ENCODE measurements at regions not wholly inside any gene's neighbourhood (a gene's known extent, or its start where the extent isn't known, plus 50 kb on each side); places are given as distances from the start of the nearest gene placed in this dataset.
"Not testable (repeated sequence)": the region's sequence is repeated elsewhere in the genome, so short reads cannot be mapped to it uniquely, and the experiment has no call there.

DNA sequence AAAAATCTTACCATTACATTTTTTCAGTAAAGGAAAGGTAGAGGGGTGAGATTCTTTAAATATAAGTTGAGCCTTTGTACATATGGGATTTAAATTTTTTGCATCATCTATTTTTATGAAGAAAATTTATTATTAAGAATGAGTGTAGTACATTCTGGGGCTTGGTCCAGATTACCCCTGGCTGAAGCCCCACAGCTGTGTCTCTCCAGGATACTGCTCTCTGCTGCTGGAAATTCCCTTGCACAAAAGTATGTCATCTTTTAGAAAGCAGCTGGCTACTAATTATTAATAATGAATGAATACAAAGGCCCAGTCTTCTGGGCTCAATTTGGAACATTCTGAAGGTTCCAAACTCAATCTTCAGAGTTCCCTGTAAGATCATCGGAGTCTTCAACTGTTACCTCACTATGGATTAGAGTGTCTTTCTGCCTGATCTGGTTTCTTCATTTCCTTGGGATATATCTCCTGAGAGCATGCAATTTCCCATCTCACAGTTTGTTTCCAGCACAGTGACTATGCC lies 428.6 kb upstream of the BRINP3 start:
- Histone ChIP-seq H3K27me3 (ENCODE audit: insufficient read depth, low read length, poor library complexity, severe bottlenecking) (no peaks in the 10 kb centered on the region), H3K4me1 (ENCODE audit: insufficient read depth, low read length) (no peaks in the 10 kb centered on the region), H3K27ac (ENCODE audit: low read depth, low read length) (no peak overlapping the region), H3K9me3 (ENCODE audit: low read length) (no peaks in the 10 kb centered on the region), H3K4me3 (ENCODE audit: low read length) (no peak overlapping the region), H3K36me3 (ENCODE audit: insufficient read depth, low read length) (no peaks in the 10 kb centered on the region)
- Mint-ChIP-seq H3K36me3 (no peaks in the 10 kb centered on the region), H3K4me1 (no peaks in the 10 kb centered on the region), H3K27me3 (no peaks in the 10 kb centered on the region), H3K27ac (no peak overlapping the region), H3K4me3 (no peak overlapping the region), H3K9me3 (peaks cover 0 to 31% (median 4%) of the 10 kb centered on the region in 5 donors)
- no peak for DNase-seq
- ChIA-PET CTCF (no interaction called here), POLR2A (no interaction called here)

DNA sequence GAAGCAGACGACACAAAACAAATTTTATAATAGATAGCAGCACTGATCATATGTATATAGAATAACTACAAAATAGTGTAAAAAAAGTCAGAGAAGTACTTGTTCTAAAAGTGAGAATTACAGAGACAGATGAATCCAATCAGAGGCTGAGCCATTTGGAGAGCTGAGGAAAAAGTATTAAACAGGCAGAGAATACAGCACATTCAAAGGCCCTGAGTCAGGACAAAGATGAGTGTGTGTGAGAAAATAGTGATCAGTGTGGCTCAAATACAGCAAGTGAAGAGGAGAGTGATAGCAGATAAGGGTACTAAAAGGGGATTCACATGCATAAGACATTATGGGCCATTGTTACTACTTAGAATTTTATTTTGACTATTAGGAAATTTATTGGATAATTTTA lies 430.6 kb upstream of the BRINP3 start:
- Histone ChIP-seq H3K4me1 (ENCODE audit: insufficient read depth, low read length) (no peaks in the 10 kb centered on the region), H3K27me3 (ENCODE audit: insufficient read depth, low read length, poor library complexity, severe bottlenecking) (no peaks in the 10 kb centered on the region), H3K9me3 (ENCODE audit: low read length) (no peaks in the 10 kb centered on the region), H3K36me3 (ENCODE audit: insufficient read depth, low read length) (no peaks in the 10 kb centered on the region), H3K27ac (ENCODE audit: low read depth, low read length) (no peak overlapping the region), H3K4me3 (ENCODE audit: low read length) (no peak overlapping the region)
- H3K9me3 Mint-ChIP-seq, result peaks cover 2 to 25% (median 3%) of the 10 kb centered on the region in 5 donors
- ChIA-PET POLR2A (no interaction called here), CTCF (no interaction called here)
- no peaks in the 10 kb centered on the region for H3K36me3 Mint-ChIP-seq
- H3K4me3 Mint-ChIP-seq, result no peak overlapping the region
- H3K4me1 Mint-ChIP-seq, result no peaks in the 10 kb centered on the region
- DNase-seq, result no peak
- no peak overlapping the region for H3K27ac Mint-ChIP-seq
- no peaks in the 10 kb centered on the region for H3K27me3 Mint-ChIP-seq

DNA sequence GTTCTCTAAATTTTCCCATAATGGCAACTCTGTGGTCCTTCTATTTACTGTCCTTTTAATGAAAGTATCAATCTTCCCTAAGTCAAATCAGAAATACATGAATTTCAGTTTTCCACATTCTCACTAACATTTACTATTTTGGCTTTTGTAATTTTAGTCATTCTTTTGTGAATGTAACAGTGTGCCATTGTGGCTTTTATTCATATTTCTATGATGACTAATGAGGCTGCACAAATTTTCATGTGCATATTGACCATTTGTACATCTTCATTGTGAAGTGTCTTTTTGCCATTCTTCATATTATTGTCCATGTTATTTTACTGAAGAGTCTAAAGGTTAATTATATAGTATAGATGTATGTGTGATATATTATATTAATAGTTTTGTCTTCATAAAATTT lies 431.0 kb upstream of the BRINP3 start:
- no peak overlapping the region for H3K27ac ChIP-seq (ENCODE audit: low read depth, low read length)
- no peaks in the 10 kb centered on the region for H3K9me3 ChIP-seq (ENCODE audit: low read length)
- no peaks in the 10 kb centered on the region for H3K27me3 ChIP-seq (ENCODE audit: insufficient read depth, low read length, poor library complexity, severe bottlenecking)
- no peaks in the 10 kb centered on the region for H3K36me3 ChIP-seq (ENCODE audit: insufficient read depth, low read length)
- no peak overlapping the region for H3K4me3 ChIP-seq (ENCODE audit: low read length)
- POLR2A ChIA-PET, result no interaction called here
- Mint-ChIP-seq H3K4me1 (no peaks in the 10 kb centered on the region), H3K27me3 (no peaks in the 10 kb centered on the region), H3K36me3 (no peaks in the 10 kb centered on the region), H3K9me3 (peaks cover 5 to 30% (median 6%) of the 10 kb centered on the region in 5 donors), H3K27ac (no peak overlapping the region), H3K4me3 (no peak overlapping the region)
- CTCF ChIA-PET, result no interaction called here
- DNase-seq, result no peak
- no peaks in the 10 kb centered on the region for H3K4me1 ChIP-seq (ENCODE audit: insufficient read depth, low read length)

DNA sequence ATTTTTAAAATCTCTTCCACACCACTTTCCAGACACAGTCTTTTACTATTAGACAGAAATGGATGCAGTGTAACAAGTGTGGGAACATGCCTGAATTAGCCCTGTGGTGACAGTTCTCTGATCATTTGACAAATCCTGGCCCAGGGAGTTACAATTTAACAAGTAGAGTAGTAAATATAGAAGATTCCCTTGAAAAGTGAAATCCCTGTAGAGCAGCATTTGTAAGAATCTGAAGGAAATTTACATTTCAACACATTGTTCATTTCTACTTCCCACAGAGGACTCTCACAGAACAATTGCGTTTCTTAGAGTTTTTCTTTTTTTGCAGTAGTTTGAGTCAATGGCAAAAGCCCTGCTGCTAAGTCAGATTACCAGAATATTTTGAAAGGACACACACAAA lies 458.3 kb upstream of the BRINP3 start:
- H3K36me3 ChIP-seq (ENCODE audit: insufficient read depth, low read length), result no peaks in the 10 kb centered on the region
- DNase-seq, result no peak
- H3K4me1 Mint-ChIP-seq, result no peaks in the 10 kb centered on the region
- H3K27me3 ChIP-seq (ENCODE audit: insufficient read depth, low read length, poor library complexity, severe bottlenecking), result no peaks in the 10 kb centered on the region
- peaks cover 0 to 2% of the 10 kb centered on the region in 2 donors for H3K27me3 Mint-ChIP-seq
- peaks cover 5 to 26% (median 8%) of the 10 kb centered on the region in 5 donors for H3K9me3 Mint-ChIP-seq
- POLR2A ChIA-PET, result no interaction called here
- H3K9me3 ChIP-seq (ENCODE audit: low read length), result no peaks in the 10 kb centered on the region
- no peak overlapping the region for H3K27ac Mint-ChIP-seq
- H3K4me1 ChIP-seq (ENCODE audit: insufficient read depth, low read length), result no peaks in the 10 kb centered on the region
- no peak overlapping the region for H3K4me3 Mint-ChIP-seq
- no peak overlapping the region for H3K27ac ChIP-seq (ENCODE audit: low read depth, low read length)
- CTCF ChIA-PET, result no interaction called here
- H3K36me3 Mint-ChIP-seq, result no peaks in the 10 kb centered on the region
- H3K4me3 ChIP-seq (ENCODE audit: low read length), result no peak overlapping the region

- Histone ChIP-seq H3K27ac (ENCODE audit: low read depth, low read length) (no peak overlapping the region), H3K4me1 (ENCODE audit: insufficient read depth, low read length) (no peaks in the 10 kb centered on the region), H3K4me3 (ENCODE audit: low read length) (no peak overlapping the region), H3K9me3 (ENCODE audit: low read length) (no peaks in the 10 kb centered on the region), H3K27me3 (ENCODE audit: insufficient read depth, low read length, poor library complexity, severe bottlenecking) (no peaks in the 10 kb centered on the region), H3K36me3 (ENCODE audit: insufficient read depth, low read length) (no peaks in the 10 kb centered on the region)
- H3K4me1 Mint-ChIP-seq, result no peaks in the 10 kb centered on the region
- DNase-seq, result no peak
- H3K36me3 Mint-ChIP-seq, result no peaks in the 10 kb centered on the region
- CTCF ChIA-PET, result no interaction called here
- H3K27ac Mint-ChIP-seq, result no peak overlapping the region
- H3K9me3 Mint-ChIP-seq, result peaks cover 5 to 29% (median 8%) of the 10 kb centered on the region in 5 donors
- H3K27me3 Mint-ChIP-seq, result peaks cover 0 to 2% of the 10 kb centered on the region in 2 donors
- POLR2A ChIA-PET, result no interaction called here
- H3K4me3 Mint-ChIP-seq, result no peak overlapping the region
These were observed 458.7 kb upstream of the BRINP3 start for GRCh38 chr1:190936337-190936736.

DNA sequence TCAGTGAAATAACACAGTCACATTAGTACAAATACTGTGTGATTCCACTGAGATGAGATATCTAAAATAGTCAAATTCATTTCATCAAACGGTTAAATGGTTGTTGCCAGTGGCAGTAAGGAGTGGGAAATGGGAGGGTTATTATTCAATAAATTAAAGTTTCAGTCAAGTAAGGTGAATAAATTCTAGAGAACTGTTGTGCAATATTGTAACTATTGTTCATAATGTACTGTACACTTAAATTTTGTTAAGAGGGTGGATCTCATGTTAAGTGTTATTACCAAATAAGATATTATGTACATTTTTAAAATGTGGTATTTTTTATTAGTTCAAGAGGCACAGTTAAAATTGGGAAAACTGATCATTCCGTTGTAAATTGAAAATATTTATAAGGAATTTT lies 463.3 kb upstream of the BRINP3 start:
- Histone ChIP-seq H3K4me3 (ENCODE audit: low read length) (no peak overlapping the region), H3K27me3 (ENCODE audit: insufficient read depth, low read length, poor library complexity, severe bottlenecking) (no peaks in the 10 kb centered on the region), H3K27ac (ENCODE audit: low read depth, low read length) (no peak overlapping the region), H3K36me3 (ENCODE audit: insufficient read depth, low read length) (no peaks in the 10 kb centered on the region), H3K9me3 (ENCODE audit: low read length) (no peaks in the 10 kb centered on the region), H3K4me1 (ENCODE audit: insufficient read depth, low read length) (no peaks in the 10 kb centered on the region)
- H3K9me3 Mint-ChIP-seq, result peaks cover 6 to 20% (median 10%) of the 10 kb centered on the region in 5 donors
- ChIA-PET CTCF (no interaction called here), POLR2A (no interaction called here)
- no peaks in the 10 kb centered on the region for H3K27me3 Mint-ChIP-seq
- H3K36me3 Mint-ChIP-seq, result no peaks in the 10 kb centered on the region
- H3K27ac Mint-ChIP-seq, result no peak overlapping the region
- no peak overlapping the region for H3K4me3 Mint-ChIP-seq
- no peaks in the 10 kb centered on the region for H3K4me1 Mint-ChIP-seq
- no peak for DNase-seq

DNA sequence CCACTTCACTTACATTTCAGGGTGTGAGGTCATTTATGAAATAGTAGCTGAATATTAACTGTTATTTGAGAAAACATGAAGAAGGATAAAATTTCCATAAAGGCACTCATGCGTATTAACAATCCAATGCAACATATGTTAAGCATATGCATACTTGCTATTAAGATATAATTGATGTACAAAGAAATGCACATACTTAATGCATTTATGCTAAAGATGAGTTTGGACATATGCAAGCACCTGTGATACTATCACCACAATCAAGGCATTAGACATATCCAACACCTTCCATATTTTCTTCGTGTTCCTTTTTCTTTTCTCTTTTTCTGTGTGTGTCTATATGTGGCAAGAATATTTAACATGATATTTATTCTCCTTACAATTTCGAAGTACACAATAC lies 464.8 kb upstream of the BRINP3 start:
- ChIA-PET POLR2A (no interaction called here), CTCF (no interaction called here)
- H3K9me3 ChIP-seq (ENCODE audit: low read length), result no peaks in the 10 kb centered on the region
- no peak overlapping the region for H3K4me3 Mint-ChIP-seq
- no peak overlapping the region for H3K4me3 ChIP-seq (ENCODE audit: low read length)
- H3K9me3 Mint-ChIP-seq, result peaks cover 3 to 20% (median 9%) of the 10 kb centered on the region in 5 donors
- H3K36me3 Mint-ChIP-seq, result no peaks in the 10 kb centered on the region
- H3K4me1 Mint-ChIP-seq, result no peaks in the 10 kb centered on the region
- H3K36me3 ChIP-seq (ENCODE audit: insufficient read depth, low read length), result no peaks in the 10 kb centered on the region
- no peaks in the 10 kb centered on the region for H3K27me3 ChIP-seq (ENCODE audit: insufficient read depth, low read length, poor library complexity, severe bottlenecking)
- no peaks in the 10 kb centered on the region for H3K4me1 ChIP-seq (ENCODE audit: insufficient read depth, low read length)
- no peak for DNase-seq
- no peak overlapping the region for H3K27ac Mint-ChIP-seq
- no peak overlapping the region for H3K27ac ChIP-seq (ENCODE audit: low read depth, low read length)
- no peaks in the 10 kb centered on the region for H3K27me3 Mint-ChIP-seq

DNA sequence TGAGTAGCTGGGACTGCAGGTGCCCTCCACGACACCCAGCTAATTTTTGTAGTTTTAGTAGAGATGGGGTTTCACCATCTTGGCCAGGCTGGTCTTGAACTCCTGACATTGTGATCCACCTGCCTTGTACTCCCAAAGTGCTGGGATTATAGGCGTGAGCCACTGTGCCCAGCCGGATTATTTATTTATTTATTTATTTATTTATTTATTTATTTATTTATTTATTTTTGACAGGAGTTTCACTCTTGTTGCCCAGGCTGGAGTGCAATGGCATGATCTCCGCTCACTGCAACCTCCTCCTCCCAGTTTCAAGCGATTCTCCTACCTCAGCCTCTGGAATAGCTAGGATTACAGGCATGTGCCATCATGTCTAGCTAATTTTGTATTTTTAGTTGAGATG lies 466.1 kb upstream of the BRINP3 start:
- H3K27ac Mint-ChIP-seq; H3K4me3 Mint-ChIP-seq; DNase-seq; H3K4me3 ChIP-seq (ENCODE audit: low read length); H3K27me3 ChIP-seq (ENCODE audit: insufficient read depth, low read length, poor library complexity, severe bottlenecking); H3K36me3 ChIP-seq (ENCODE audit: insufficient read depth, low read length); H3K36me3 Mint-ChIP-seq; H3K27ac ChIP-seq (ENCODE audit: low read depth, low read length); CTCF ChIA-PET; H3K4me1 ChIP-seq (ENCODE audit: insufficient read depth, low read length); H3K9me3 ChIP-seq (ENCODE audit: low read length); H3K4me1 Mint-ChIP-seq; POLR2A ChIA-PET; H3K27me3 Mint-ChIP-seq: not testable (repeated sequence)
- peaks cover 0 to 20% (median 9%) of the 10 kb centered on the region in 5 donors for H3K9me3 Mint-ChIP-seq

DNA sequence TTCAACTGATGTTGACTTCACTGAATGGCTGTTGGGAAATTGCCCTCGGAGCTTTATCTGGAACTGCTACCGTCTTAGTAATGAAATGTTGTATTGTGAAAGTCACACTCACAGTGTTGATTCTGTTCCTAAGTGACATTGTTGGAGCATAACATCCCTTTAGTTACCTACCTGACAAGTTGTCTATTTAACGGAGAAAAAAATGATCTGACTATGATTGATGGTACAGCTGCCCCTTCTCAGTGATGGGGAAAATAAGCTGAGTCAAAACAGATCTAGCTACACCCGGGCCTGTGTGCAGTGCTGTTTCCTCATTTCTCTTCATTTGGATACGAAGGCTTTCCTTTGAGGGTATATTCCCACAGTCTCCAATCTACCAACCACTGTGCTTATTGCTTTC lies 472.3 kb upstream of the BRINP3 start:
- Histone ChIP-seq H3K36me3 (ENCODE audit: insufficient read depth, low read length) (no peaks in the 10 kb centered on the region), H3K27me3 (ENCODE audit: insufficient read depth, low read length, poor library complexity, severe bottlenecking) (no peaks in the 10 kb centered on the region), H3K27ac (ENCODE audit: low read depth, low read length) (no peak overlapping the region), H3K4me3 (ENCODE audit: low read length) (no peak overlapping the region), H3K4me1 (ENCODE audit: insufficient read depth, low read length) (no peaks in the 10 kb centered on the region), H3K9me3 (ENCODE audit: low read length) (no peaks in the 10 kb centered on the region)
- DNase-seq, result no peak
- H3K4me3 Mint-ChIP-seq, result no peak overlapping the region
- peaks cover 0 to 41% (median 5%) of the 10 kb centered on the region in 5 donors for H3K9me3 Mint-ChIP-seq
- CTCF ChIA-PET, result no interaction called here
- no peaks in the 10 kb centered on the region for H3K36me3 Mint-ChIP-seq
- POLR2A ChIA-PET, result no interaction called here
- H3K4me1 Mint-ChIP-seq, result no peaks in the 10 kb centered on the region
- no peak overlapping the region for H3K27ac Mint-ChIP-seq
- no peaks in the 10 kb centered on the region for H3K27me3 Mint-ChIP-seq
